ENCODE measurements at regions not wholly inside any gene's neighbourhood (a gene's known extent, or its start where the extent isn't known, plus 50 kb on each side); places are given as distances from the start of the nearest gene placed in this dataset.

DNA sequence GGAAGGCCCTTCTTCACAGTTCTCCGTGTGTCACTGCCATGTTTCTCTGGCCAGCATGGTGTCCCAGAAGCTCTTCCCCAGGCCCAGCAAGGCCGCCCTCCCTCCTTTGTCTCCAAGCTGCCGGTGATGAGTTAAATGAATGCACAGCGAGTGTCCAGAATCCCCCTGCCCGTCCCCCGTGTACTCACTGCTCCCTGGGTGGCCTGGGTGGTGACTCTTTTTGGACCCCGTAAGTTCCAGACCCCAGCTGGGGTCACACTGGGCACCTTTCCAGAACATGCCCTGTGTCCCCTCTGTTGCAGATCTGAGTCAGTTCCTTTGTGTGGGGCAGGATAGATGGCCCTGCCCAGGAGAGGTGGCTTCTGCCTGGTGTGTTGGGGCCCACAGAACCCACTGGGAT is 95.0 kb downstream of the MRPL36 start:
- DNase-seq = no peak

DNA sequence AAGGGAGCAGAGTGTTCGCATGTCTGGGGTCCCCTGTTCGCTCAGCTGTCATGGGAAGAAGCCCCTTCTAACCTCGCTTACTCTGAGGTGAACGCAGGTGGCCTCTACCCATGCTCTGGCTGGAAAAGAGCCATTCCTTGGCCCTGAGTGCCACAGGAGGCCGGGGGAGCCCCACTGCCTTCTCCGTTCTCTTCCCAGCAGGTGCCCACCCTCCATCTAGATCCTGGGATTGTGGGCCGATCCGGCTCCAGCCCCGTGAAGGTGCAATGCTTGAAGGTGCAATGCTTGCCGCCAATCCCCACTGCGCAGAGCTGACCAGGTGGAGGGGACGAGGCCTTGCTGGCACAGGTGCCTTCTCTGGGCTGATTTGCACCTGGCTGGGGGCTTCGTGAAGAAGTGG is 95.4 kb downstream of the MRPL36 start:
- no peak for DNase-seq

DNA sequence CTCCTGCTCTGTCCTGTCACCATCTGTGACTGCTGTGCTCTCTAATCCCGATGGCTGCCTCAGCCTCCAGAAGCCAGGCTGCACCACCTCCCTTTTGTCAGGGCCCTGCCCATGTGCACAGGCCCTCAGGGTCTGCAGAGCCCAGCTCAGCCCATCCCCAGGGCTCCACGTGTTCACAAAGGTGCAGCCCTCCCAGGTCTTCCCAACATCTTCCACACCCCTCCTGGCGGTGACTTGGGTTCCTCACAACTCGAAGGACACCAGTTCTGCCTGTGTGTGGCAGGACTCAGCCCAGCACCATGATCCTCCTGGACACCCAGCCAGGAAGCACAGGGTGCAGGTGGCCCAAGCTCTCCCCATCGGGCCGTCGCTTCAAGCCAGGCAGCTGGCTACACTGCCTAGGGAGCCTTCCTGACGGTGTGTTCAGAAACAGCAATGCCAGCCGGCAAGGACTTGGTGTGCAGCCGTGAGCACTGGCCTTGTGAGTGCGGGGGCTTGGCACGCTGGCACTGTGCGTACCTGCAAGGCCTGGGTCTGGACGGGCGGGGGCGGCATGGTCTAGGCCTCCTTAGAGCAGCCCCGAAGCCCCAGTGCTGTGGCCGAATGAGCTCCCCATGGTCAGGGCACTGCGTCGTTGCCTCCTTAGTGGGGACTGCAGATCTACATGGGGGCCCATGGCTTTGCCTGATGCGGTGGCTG is 96.1 kb downstream of the MRPL36 start:
- no peak for DNase-seq

GRCh38 chr5:1702318-1702717 is 97.3 kb downstream of the MRPL36 start:
- DNase-seq = no peak

GRCh38 chr5:1701884-1702283 is 97.8 kb downstream of the MRPL36 start:
- DNase-seq = no peak

DNA sequence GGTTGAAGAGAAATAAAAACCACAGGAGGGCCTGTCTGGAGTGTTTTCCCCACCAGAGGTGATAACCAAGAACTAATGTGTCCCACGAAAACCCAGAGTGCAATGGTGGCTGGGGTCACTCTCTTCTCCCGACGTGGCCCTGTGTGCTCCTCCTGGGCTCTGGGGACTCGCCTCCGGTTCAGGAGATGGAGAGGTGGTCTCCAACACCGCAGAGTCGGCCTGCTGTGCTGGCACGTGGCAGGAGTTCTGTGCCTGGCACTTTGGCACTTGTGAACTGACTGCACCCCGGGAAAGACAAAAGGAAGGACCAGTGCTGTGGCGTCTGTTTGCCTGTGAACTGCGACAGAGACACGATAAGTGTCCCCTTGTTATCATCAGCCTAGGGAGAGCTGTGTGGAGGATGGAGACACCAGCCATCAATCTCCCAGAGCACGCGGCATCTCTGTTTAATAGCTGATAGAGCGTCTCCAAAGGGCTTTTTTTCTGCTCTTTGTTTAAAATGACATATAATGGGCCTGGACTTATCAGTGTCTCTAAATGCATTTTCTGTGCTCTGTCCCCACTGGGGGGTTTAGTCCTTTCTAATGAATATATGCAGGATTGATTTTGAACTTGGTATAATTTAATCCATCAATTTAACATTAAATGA is 98.3 kb downstream of the MRPL36 start:
- DNase-seq = no peak

GRCh38 chr5:1699394-1699793 is 100.2 kb downstream of the MRPL36 start:
- no peak for DNase-seq

GRCh38 chr5:1698589-1699316 is 100.9 kb downstream of the MRPL36 start:
- no peak for DNase-seq

- DNase-seq = no peak
These were observed 107.3 kb downstream of the MRPL36 start for GRCh38 chr5:1692381-1692780.

DNA sequence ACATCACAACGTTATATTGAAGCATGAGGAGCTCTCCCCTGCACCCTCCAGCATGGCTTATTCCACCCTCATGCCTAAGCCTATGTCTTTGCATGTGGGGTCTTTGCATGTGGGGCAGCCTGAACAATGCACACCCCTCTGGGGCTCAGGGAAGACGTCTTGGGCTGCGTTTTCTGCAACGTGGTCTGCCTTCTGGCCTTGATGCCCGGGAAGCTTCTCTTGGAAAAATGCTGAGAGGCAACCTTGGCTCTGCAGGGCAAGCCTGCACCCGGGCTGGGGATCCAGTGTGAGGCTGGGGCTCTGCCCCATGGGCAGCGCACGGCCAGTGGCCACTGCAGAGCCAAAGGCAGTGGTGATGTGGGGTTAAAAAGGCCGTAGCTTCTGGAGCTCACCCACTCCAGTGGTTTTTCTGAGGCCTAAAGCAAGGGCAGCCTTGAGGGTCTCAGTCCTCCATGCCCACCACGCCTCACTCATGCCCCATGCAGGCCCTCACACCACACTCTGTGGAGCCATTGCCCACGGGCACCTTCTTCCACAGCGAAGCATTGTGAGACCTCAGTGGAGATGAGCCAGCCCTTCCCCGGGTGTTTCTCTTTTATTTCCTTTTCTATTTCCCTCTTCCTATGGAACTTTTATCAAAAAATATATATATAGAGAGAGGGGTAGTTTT is 112.2 kb downstream of the MRPL36 start:
- no peak for DNase-seq

GRCh38 chr5:1686016-1686802 is 113.4 kb downstream of the MRPL36 start:
- no peak for DNase-seq

DNA sequence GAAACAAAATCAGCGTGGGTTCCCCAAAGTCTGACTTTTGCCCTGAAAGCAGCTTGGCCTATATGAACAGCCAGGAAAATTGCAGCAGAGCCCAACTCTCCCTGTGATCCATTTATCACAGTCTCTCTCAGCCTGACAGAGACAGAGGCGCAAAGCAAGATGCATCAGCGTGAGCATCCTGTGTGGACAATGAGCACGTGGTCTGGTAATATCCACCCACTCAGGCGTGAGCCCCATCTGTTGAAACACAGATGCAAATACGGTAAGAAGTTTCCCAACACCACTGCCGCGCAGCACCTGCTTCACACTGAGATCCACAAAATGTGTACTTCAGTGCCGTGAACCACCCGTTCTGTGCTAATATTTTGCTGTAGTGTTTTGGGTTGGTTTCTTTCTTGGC is 114.6 kb downstream of the MRPL36 start:
- no peak for DNase-seq

- DNase-seq = no peak
These were observed 117.7 kb downstream of the MRPL36 start for GRCh38 chr5:1681955-1682354.

DNA sequence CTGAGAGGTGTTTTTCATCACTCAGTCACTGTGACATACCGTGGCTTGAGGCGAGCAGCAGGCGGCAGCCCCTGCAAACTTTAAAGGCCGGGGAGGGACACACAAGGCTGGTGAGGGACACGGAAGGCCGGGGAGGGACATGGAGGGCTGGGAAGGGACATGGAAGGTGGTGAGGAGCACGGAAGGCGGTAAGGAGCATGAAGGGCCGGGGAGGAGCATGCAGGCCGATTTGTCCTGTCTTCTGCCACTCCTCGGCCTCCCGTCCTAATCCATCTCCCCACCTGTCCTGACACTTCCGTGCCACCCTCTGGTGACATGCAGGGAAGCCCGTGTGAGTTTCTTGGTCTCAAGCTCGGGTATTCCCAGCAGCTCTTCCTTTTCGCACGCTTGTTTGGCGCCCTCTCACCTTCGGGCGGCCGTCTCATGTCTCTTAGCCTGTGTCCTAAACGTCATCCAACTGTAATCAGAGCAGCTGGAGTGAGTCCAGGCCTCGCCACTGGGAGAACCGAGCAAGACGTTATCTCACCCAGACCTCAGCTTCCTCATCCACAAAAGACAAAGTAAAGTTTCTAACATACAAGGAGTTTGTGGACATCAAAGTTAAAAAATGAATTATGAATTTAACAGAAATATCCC is 126.5 kb downstream of the MRPL36 start:
- no peak for DNase-seq

- no peak for DNase-seq
These were observed 127.2 kb downstream of the MRPL36 start for GRCh38 chr5:1672396-1672795.

DNA sequence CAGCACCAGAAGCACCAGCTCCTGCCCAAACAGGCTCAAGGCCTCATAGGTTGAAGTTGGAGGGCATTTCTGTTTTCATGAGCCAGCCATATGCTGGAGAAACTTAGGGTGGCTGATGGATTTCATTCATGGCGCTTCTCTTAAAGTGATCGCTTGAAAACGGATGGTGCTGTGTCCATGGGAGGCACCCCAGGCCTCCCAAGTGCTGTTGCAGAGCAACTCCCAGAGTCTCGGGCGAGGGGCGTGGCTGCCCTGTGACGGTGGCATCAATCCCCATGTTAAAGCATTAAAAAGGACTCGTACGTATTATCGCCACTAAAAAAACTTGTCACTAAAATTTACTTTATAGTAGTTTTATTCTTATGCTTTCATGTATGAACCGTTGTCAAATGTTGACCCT is 128.3 kb downstream of the MRPL36 start:
- DNase-seq = no peak

GRCh38 chr5:1670351-1670750 is 129.3 kb downstream of the MRPL36 start:
- no peak for DNase-seq

DNA sequence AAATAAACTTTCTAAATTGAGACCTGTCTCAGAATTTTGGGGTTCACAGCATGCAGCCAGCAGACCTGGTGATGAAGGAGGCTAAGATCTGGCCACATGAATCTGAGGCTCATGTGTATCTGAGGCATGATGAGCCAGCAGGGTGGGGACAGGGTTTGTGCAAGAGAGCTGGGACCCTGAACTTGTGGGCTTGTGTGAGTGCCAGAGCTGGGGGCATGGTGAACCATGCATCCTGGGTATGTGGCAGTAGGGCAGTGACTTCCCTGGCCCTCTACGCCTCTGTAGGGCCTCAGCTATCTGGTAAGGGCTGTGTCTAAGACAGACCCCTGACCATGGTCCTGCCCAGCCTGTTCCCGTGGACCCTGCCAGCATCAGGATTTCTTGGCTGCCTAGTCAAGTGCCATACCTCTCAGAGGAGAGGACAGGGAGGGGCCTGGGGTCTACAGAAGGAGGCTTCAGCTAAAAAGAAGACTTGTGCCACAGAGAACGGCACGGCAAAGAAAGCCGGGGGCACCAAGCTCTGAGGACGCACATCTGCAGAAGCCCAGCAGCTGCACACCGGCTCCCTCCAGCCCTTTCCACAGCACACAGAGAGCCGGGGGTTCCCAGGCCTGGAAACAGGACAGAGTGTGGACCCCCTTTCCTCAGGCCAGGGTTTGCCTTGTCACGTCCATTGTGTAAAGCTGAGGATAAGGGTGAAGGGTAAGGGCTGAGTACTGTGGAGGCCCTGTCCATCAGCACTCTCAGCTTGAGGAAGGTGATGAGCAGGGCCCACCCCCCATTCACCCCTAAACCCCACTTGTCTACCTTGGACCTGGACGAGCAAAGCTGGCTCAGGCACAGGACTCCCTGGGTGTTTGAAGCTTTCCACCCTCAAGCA is 130.1 kb downstream of the MRPL36 start:
- no peak for DNase-seq

GRCh38 chr5:1668141-1668721 is 131.4 kb downstream of the MRPL36 start:
- DNase-seq = no peak

- DNase-seq = no peak
These were observed 131.9 kb downstream of the MRPL36 start for GRCh38 chr5:1667648-1668140.
